A673 (cell line): ENCODE measurements at regions not wholly inside any gene's neighbourhood (a gene's known extent, or its start where the extent isn't known, plus 50 kb on each side); places are given as distances from the start of the nearest gene placed in this dataset.

Experiments
- BruUV-seq: library from RNA; stranded (reverse); fragments of 400-500 nt; replicated peaks from 2 replicates; lab custom pipeline; 2021; lab: Mats Ljungman, UMichigan
- CTCF ChIA-PET: fragments of 300-600 bp; sonication (Branson Sonifier 250); formaldehyde crosslinking; loops from one replicate; lab custom pipeline; 2022; ENCODE audit warnings: antibody characterized with exemption; lab: Charles Lee
- POLR2A ChIA-PET: fragments of 300-600 bp; sonication (Branson Sonifier 250); formaldehyde crosslinking; loops from one replicate; lab custom pipeline; 2022; ENCODE audit warnings: antibody characterized with exemption; ENCODE audit not compliant: low non-redundant PET; lab: Charles Lee
- DNase-seq: peaks from one replicate; pipeline ENCODE4 v3.0.0-alpha.2; 2015; ENCODE audit warnings: low spot score
- H3K27ac ChIP-seq: fragments of 200-600 bp; sonication (generic); 2 replicates; pipeline ENCODE4 v1.5.1; 2016; ENCODE audit warnings: mixed run types, low read depth, mild to moderate bottlenecking, mixed read lengths, antibody characterized with exemption, low read length; ENCODE audit not compliant: poor library complexity, severe bottlenecking
- H3K27me3 ChIP-seq: fragments of 200-600 bp; sonication (generic); replicated peaks from 2 replicates; pipeline ENCODE4 v1.6.1; 2017; ENCODE audit warnings: mixed run types, low read depth, mild to moderate bottlenecking, mixed read lengths, antibody characterized with exemption, low read length; ENCODE audit not compliant: insufficient read depth, poor library complexity
- H3K36me3 ChIP-seq: fragments of 200-600 bp; sonication (generic); 2 replicates; pipeline ENCODE4 v1.6.1; 2016; ENCODE audit warnings: mixed run types, mild to moderate bottlenecking, mixed read lengths, antibody characterized with exemption, low read length; ENCODE audit not compliant: insufficient read depth, poor library complexity, severe bottlenecking
- H3K4me1 ChIP-seq: fragments of 200-600 bp; sonication (generic); 2 replicates; pipeline ENCODE4 v1.6.1; 2017; ENCODE audit warnings: mixed run types, mild to moderate bottlenecking, mixed read lengths, antibody characterized with exemption, low read length; ENCODE audit not compliant: insufficient read depth, poor library complexity, severe bottlenecking
- H3K4me3 ChIP-seq: fragments of 200-600 bp; sonication (generic); 2 replicates; pipeline ENCODE4 v1.5.1; 2016; ENCODE audit warnings: low read depth, mixed run types, mild to moderate bottlenecking, mixed read lengths, low read length; ENCODE audit not compliant: poor library complexity, severe bottlenecking
- H3K9me3 ChIP-seq: fragments of 200-600 bp; sonication (generic); 2 replicates; pipeline ENCODE4 v1.6.1; 2016; ENCODE audit warnings: mixed run types, low read depth, mild to moderate bottlenecking, mixed read lengths, antibody characterized with exemption, low read length; ENCODE audit not compliant: poor library complexity, severe bottlenecking
- EZH2 ChIP-seq: fragments of 200-600 bp; sonication (generic); IDR thresholded peaks from 2 replicates; pipeline ENCODE4 v1.6.1; 2017; ENCODE audit warnings: borderline replicate concordance, low read depth, mild to moderate bottlenecking, mixed read lengths, antibody characterized with exemption, low read length; ENCODE audit not compliant: poor library complexity, severe bottlenecking
- intact Hi-C: fragments of 100-400 bp; cut with micrococcal nuclease; formaldehyde crosslinking; loops from one replicate; pipeline ENCODE4 v1.10.0; 2022; ENCODE audit not compliant: unreplicated experiment
- TF ChIP-seq, protein P1 (sequence below): fragments of 300-800, 200-600 bp; sonication (generic); conservative IDR thresholded peaks from 2 replicates; pipeline ENCODE4 v1.5.1; 2017; ENCODE audit warnings: low read depth, mild to moderate bottlenecking, antibody characterized with exemption, low read length, moderate library complexity, mixed read lengths

DNA sequence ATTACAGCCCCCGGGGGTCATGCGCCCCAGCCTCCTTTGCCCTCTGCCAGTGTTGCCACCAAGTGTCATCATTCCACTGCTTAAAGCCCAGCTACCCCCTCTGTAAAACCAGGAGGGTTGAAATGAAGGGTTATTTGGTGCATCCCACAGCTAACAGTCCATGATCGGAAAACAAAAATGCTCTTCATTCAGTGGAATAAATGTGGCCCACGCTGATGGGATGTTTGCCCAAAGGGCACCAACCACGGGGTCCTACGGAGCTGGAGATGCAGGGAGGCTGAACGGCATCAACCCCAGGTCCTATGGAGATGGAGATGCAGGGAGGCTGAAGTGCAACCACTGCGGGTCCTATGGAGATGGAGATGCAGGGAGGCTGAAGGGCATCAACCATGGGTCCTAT is 218.5 kb upstream of the IRX1 start:
- intact Hi-C loops = no loop called here
- Histone ChIP-seq H3K4me3 (no peak overlapping the region), H3K27me3 (no peaks in the 10 kb centered on the region), H3K4me1 (no peaks in the 10 kb centered on the region), H3K9me3 (peaks cover 64% of the 10 kb centered on the region), H3K36me3 (no peaks in the 10 kb centered on the region), H3K27ac (no peak overlapping the region)
- TF ChIP-seq, protein P1, sequence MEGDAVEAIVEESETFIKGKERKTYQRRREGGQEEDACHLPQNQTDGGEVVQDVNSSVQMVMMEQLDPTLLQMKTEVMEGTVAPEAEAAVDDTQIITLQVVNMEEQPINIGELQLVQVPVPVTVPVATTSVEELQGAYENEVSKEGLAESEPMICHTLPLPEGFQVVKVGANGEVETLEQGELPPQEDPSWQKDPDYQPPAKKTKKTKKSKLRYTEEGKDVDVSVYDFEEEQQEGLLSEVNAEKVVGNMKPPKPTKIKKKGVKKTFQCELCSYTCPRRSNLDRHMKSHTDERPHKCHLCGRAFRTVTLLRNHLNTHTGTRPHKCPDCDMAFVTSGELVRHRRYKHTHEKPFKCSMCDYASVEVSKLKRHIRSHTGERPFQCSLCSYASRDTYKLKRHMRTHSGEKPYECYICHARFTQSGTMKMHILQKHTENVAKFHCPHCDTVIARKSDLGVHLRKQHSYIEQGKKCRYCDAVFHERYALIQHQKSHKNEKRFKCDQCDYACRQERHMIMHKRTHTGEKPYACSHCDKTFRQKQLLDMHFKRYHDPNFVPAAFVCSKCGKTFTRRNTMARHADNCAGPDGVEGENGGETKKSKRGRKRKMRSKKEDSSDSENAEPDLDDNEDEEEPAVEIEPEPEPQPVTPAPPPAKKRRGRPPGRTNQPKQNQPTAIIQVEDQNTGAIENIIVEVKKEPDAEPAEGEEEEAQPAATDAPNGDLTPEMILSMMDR = no peak
- TF ChIP-seq EZH2 = no peak
- CTCF ChIA-PET = no interaction called here
- POLR2A ChIA-PET = no interaction called here
- BruUV-seq = no TSS peak
- DNase-seq = no peak

DNA sequence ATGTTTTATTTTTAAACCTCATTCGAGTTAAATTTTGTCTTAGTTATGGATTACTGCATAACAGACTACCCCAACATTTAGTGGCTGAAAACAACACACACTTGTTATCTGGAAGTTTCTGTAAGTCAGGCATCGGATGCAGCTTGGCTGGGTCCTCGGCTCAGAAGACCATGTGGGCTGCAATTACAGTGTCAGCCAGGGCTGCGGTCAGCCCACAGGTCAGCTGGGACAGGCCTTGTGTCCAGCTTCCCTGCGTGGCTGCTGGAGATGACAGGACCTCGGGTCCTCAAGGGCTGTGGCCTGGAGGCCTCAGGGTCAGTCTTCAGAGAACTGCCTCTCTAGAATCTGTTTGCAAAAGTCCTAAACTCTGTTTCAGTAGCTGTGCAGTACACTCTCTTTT is 219.0 kb upstream of the IRX1 start:
- H3K27me3 ChIP-seq = no peaks in the 10 kb centered on the region
- H3K4me1 ChIP-seq = no peaks in the 10 kb centered on the region
- ChIA-PET POLR2A (no interaction called here), CTCF (no interaction called here)
- H3K9me3 ChIP-seq = peaks cover 63% of the 10 kb centered on the region
- no peak for DNase-seq
- BruUV-seq = no TSS peak
- no peak overlapping the region for H3K27ac ChIP-seq
- no peak overlapping the region for H3K4me3 ChIP-seq
- intact Hi-C loops = no loop called here
- TF ChIP-seq, protein P1 = no peak
- TF ChIP-seq EZH2 = no peak
- no peaks in the 10 kb centered on the region for H3K36me3 ChIP-seq

DNA sequence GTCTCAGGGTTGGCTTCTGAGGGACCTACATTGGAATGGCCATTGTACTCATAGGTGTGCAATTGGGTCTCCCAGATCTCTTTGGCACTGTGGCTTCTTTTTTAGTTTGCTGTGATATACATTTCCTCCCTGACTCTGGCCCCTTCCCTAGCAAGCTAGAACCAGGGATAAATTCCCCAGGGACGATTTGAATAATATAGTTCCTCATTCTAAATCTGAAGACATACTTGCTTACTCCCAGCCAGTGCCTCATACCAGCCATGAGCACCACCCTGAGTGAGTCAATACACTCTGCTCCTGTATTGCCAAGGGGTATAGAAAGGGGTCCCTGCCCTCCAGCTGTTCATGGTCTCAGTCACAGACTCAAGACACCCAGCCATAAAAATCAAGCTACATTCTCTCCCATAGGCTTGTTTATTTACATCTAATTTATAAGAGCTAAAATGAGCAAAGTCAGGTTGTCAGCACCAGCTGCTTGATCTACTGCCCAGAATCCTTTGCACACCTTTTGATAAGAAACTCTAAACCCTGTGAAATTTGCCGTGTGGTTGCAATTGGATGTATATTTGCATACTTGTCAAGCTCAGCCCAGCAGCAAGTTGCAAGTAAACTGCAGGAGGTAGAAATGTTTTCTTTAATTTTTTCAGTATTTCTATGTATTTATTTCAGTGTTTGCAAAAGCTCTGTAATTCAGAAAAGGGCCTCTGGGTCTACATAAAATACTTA is 219.9 kb upstream of the IRX1 start:
- Histone ChIP-seq H3K4me3 (no peak overlapping the region), H3K27ac (no peak overlapping the region), H3K36me3 (no peaks in the 10 kb centered on the region), H3K27me3 (no peaks in the 10 kb centered on the region), H3K4me1 (no peaks in the 10 kb centered on the region), H3K9me3 (peaks cover 57% of the 10 kb centered on the region)
- CTCF ChIA-PET = no interaction called here
- DNase-seq = no peak
- intact Hi-C loops = no loop called here
- POLR2A ChIA-PET = no interaction called here
- BruUV-seq = no TSS peak
- TF ChIP-seq EZH2 = no peak
- TF ChIP-seq, protein P1 = no peak
